RWPE2 (cell line): ENCODE measurements at regions not wholly inside any gene's neighbourhood (a gene's known extent, or its start where the extent isn't known, plus 50 kb on each side); places are given as distances from the start of the nearest gene placed in this dataset.

Experiments
- ATAC-seq: fragments of 200-7000 bp; cut with Tn5 transposase; 3 replicates; pipeline ENCODE4 v1.9.1; 2021; ENCODE audit warnings: low read depth
- DNase-seq: peaks from one replicate; pipeline ENCODE4 v3.0.0-alpha.2; 2020; ENCODE audit warnings: low spot score
- H3K27ac ChIP-seq: fragments of 450-650 bp; 2 replicates; pipeline ENCODE4 v1.5.1; 2017; ENCODE audit warnings: mild to moderate bottlenecking; ENCODE audit not compliant: poor library complexity, severe bottlenecking
- H3K27me3 ChIP-seq: fragments of 250-450 bp; sonication (Bioruptor Pico); 2 replicates; pipeline ENCODE4 v1.5.1; 2021; ENCODE audit warnings: mild to moderate bottlenecking, moderate library complexity; ENCODE audit not compliant: insufficient read depth, poor library complexity, severe bottlenecking
- H3K36me3 ChIP-seq: fragments of 250-450 bp; sonication (Bioruptor Pico); 2 replicates; pipeline ENCODE4 v1.5.1; 2020; ENCODE audit warnings: low read depth, mild to moderate bottlenecking, moderate library complexity
- H3K4me1 ChIP-seq: fragments of 250-450 bp; sonication (Bioruptor Pico); 2 replicates; pipeline ENCODE4 v1.5.1; 2021; ENCODE audit warnings: mild to moderate bottlenecking, moderate library complexity; ENCODE audit not compliant: insufficient read depth, poor library complexity, severe bottlenecking
- H3K4me3 ChIP-seq: fragments of 250-450 bp; sonication (Bioruptor Pico); 2 replicates; pipeline ENCODE4 v1.5.1; 2021; ENCODE audit warnings: mild to moderate bottlenecking, moderate library complexity; ENCODE audit not compliant: severe bottlenecking
- H3K9me3 ChIP-seq: fragments of 250-450 bp; sonication (Bioruptor Pico); 2 replicates; pipeline ENCODE4 v1.5.1; 2021; ENCODE audit warnings: mild to moderate bottlenecking, moderate library complexity; ENCODE audit not compliant: severe bottlenecking
- TF ChIP-seq, protein P1 (sequence below): fragments of 450-650 bp; IDR thresholded peaks from one replicate; pipeline ENCODE4 v1.5.1; 2017; ENCODE audit warnings: mild to moderate bottlenecking, moderate library complexity; ENCODE audit not compliant: poor library complexity, severe bottlenecking

DNA sequence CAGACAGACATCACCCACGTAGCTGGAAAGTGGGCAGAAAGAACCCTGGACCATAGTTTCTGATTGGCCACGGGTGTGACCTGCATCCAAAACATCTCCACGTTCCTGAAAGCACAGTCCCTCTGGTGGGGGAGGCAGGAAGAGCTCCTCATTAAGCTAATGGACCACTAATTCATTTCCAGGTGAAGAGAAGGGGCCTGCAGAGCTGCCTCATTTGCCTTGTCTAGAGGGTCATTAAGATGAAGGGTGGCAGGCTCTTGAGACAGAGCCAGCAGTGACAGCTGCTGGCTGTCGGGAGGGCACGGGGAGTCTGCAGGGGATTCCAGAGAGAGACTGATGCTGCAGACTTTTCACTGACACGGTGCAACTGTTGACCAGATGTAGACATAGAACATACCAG is 149.6 kb upstream of the OPCML start:
- DNase-seq (no peak), ATAC-seq (no peak)
- H3K27ac ChIP-seq = no peak overlapping the region
- no peaks in the 10 kb centered on the region for H3K4me1 ChIP-seq
- H3K36me3 ChIP-seq = no peaks in the 10 kb centered on the region
- TF ChIP-seq, protein P1, sequence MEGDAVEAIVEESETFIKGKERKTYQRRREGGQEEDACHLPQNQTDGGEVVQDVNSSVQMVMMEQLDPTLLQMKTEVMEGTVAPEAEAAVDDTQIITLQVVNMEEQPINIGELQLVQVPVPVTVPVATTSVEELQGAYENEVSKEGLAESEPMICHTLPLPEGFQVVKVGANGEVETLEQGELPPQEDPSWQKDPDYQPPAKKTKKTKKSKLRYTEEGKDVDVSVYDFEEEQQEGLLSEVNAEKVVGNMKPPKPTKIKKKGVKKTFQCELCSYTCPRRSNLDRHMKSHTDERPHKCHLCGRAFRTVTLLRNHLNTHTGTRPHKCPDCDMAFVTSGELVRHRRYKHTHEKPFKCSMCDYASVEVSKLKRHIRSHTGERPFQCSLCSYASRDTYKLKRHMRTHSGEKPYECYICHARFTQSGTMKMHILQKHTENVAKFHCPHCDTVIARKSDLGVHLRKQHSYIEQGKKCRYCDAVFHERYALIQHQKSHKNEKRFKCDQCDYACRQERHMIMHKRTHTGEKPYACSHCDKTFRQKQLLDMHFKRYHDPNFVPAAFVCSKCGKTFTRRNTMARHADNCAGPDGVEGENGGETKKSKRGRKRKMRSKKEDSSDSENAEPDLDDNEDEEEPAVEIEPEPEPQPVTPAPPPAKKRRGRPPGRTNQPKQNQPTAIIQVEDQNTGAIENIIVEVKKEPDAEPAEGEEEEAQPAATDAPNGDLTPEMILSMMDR = no peak
- no peak overlapping the region for H3K4me3 ChIP-seq
- H3K9me3 ChIP-seq = no peaks in the 10 kb centered on the region
- no peaks in the 10 kb centered on the region for H3K27me3 ChIP-seq

DNA sequence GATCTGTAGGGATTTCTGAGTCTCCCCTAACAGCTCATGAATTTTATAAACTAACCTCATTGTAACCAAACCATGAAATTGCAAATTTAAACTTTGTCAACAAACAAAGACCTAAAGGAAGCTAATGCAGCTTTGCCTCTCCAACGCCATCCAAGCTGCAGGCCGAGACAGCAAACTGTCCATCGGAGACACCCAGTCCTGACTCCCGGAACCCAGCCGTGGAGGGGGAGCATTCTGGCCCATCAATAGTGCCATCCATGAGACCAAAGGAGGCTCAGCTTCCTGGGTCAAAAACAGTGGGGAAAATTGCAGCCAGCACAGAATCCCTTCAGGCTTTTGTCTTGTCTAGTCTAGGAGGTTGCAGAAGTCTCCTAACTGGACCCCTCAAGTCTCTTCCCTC is 147.6 kb upstream of the OPCML start:
- no peaks in the 10 kb centered on the region for H3K27me3 ChIP-seq
- no peak overlapping the region for H3K4me3 ChIP-seq
- H3K4me1 ChIP-seq = no peaks in the 10 kb centered on the region
- H3K9me3 ChIP-seq = no peaks in the 10 kb centered on the region
- no peak for ATAC-seq
- H3K36me3 ChIP-seq = no peaks in the 10 kb centered on the region
- no peak for DNase-seq
- no peak overlapping the region for H3K27ac ChIP-seq
- TF ChIP-seq, protein P1 = no peak

DNA sequence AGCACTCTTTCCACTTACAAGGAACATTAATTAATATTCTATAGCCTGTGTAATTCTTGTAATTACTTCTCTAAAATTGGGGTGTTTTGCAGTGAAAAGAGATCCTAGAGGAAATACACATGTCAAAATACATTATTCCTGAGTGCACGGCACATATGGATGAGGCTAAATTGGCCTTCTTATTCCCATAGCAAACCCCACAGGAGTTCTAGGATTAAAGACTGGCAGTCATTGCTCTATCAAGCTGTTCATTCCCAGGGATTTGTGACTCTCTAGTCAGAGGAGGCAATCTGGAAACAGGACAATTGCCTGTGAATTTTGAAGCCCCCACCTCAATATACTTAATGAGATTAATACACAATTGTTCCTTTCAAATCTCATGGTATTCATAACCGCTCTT is 145.9 kb upstream of the OPCML start:
- DNase-seq (no peak), ATAC-seq (no peak)
- TF ChIP-seq, protein P1 = no peak
- Histone ChIP-seq H3K27ac (no peak overlapping the region), H3K36me3 (no peaks in the 10 kb centered on the region), H3K4me3 (no peak overlapping the region), H3K4me1 (no peaks in the 10 kb centered on the region), H3K27me3 (no peaks in the 10 kb centered on the region), H3K9me3 (no peaks in the 10 kb centered on the region)

DNA sequence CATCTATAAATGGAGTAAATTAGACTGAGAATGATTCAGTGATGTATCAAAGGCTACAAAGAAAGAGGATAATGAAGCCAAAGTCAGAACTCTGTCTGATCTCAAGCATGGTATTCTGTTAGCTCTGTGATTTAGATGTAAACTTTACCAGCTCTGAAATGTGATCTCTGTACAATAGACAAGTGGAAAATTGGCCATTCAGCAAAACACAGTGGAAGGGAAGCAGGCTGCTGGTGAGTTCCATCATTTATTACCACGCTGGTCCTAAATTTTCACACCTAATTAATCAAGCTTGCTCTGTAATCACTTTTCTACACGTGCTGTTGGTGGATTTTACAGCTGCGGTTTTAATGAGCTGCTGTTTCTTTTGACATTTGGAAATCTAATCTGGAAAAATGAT is 145.1 kb upstream of the OPCML start:
- Histone ChIP-seq H3K4me3 (no peak overlapping the region), H3K9me3 (no peaks in the 10 kb centered on the region), H3K27me3 (no peaks in the 10 kb centered on the region), H3K36me3 (no peaks in the 10 kb centered on the region), H3K4me1 (no peaks in the 10 kb centered on the region), H3K27ac (no peak overlapping the region)
- TF ChIP-seq, protein P1 = no peak
- ATAC-seq (no peak), DNase-seq (no peak)

DNA sequence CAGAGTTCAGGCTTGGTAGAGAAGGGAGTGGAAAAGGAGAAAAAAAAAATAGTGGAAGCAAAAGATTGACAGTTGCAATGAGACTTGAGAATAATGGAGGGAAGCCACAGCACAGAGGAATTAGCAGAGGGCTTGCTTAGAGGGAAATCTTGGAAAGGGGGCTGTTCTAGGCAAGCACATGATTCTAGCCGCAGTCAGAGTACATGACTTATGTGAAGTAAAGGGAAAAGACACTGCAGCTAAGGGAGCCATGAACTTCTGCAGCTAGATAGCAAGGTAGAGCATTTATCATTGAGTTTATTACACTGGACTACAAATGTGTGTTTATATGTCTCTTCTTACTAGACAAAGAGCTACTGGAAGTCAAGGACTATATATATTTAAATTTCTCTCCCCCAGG is 144.0 kb upstream of the OPCML start:
- DNase-seq = no peak
- H3K36me3 ChIP-seq = no peaks in the 10 kb centered on the region
- H3K9me3 ChIP-seq = no peaks in the 10 kb centered on the region
- no peak overlapping the region for H3K27ac ChIP-seq
- H3K27me3 ChIP-seq = no peaks in the 10 kb centered on the region
- no peaks in the 10 kb centered on the region for H3K4me1 ChIP-seq
- TF ChIP-seq, protein P1 = no peak
- no peak overlapping the region for H3K4me3 ChIP-seq
- no peak for ATAC-seq
